PC-9 (cell line): ENCODE measurements at regions not wholly inside any gene's neighbourhood (a gene's known extent, or its start where the extent isn't known, plus 50 kb on each side); places are given as distances from the start of the nearest gene placed in this dataset.

Experiments used
- BruUV-seq: library from RNA; stranded (reverse); fragments of 400-500 nt; replicated peaks from 2 replicates; lab custom pipeline; 2021; lab: Mats Ljungman, UMichigan
- CTCF ChIA-PET: fragments of 300-600 bp; sonication (Branson Sonifier 250); formaldehyde crosslinking; loops from one replicate; lab custom pipeline; 2022; ENCODE audit warnings: antibody characterized with exemption; lab: Charles Lee
- POLR2A ChIA-PET: fragments of 300-600 bp; sonication (Branson Sonifier 250); formaldehyde crosslinking; loops from one replicate; lab custom pipeline; 2022; ENCODE audit warnings: antibody characterized with exemption; ENCODE audit not compliant: unreplicated experiment; lab: Charles Lee
- DNase-seq, 2 experiments: peaks; one replicate each; pipeline versions ENCODE4 v3.0.0 to v3.0.0-alpha.2; 2015 to 2022; ENCODE audit warnings: mixed read lengths in 1 of 2
- H2AFZ ChIP-seq: fragments of 200-600 bp; sonication (generic); 2 replicates; pipeline ENCODE4 v1.8.1; 2017; ENCODE audit warnings: antibody characterized with exemption
- H3F3A ChIP-seq: fragments of 200-600 bp; sonication (generic); 2 replicates; pipeline ENCODE4 v1.8.1; 2017; ENCODE audit warnings: antibody characterized with exemption, mild to moderate bottlenecking, low read depth; ENCODE audit not compliant: insufficient read depth
- H3K27ac ChIP-seq: fragments of 200-600 bp; sonication (generic); 2 replicates; pipeline ENCODE4 v1.6.1; 2016; ENCODE audit warnings: mixed run types
- H3K27me3 ChIP-seq: fragments of 200-600 bp; sonication (generic); 2 replicates; pipeline ENCODE4 v1.6.1; 2016; ENCODE audit warnings: low read depth, mixed run types; ENCODE audit not compliant: insufficient read depth
- H3K36me3 ChIP-seq: fragments of 200-600 bp; sonication (generic); 2 replicates; pipeline ENCODE4 v1.6.1; 2016; ENCODE audit warnings: low read depth, mixed run types
- H3K4me1 ChIP-seq: fragments of 200-600 bp; sonication (generic); replicated peaks from 2 replicates; pipeline ENCODE4 v1.6.1; 2016; ENCODE audit warnings: mixed run types; ENCODE audit not compliant: insufficient read depth
- H3K4me2 ChIP-seq: fragments of 200-600 bp; sonication (generic); 2 replicates; pipeline ENCODE4 v1.6.1; 2017; ENCODE audit warnings: mixed run types
- H3K4me3 ChIP-seq: fragments of 200-600 bp; sonication (generic); 2 replicates; pipeline ENCODE4 v1.6.1; 2016; ENCODE audit warnings: mixed run types
- H3K79me2 ChIP-seq: fragments of 200-600 bp; sonication (generic); 2 replicates; pipeline ENCODE4 v1.6.1; 2017; ENCODE audit warnings: low read depth, mixed run types
- H3K9me2 ChIP-seq: fragments of 200-600 bp; sonication (generic); 2 replicates; pipeline ENCODE4 v1.8.1; 2017; ENCODE audit warnings: mild to moderate bottlenecking; ENCODE audit not compliant: insufficient read depth
- H3K9me3 ChIP-seq: fragments of 200-600 bp; sonication (generic); 2 replicates; pipeline ENCODE4 v1.8.1; 2016; ENCODE audit warnings: low read depth; ENCODE audit not compliant: insufficient read depth
- H4K20me1 ChIP-seq: fragments of 200-600 bp; sonication (generic); 2 replicates; pipeline ENCODE4 v1.8.1; 2017; ENCODE audit not compliant: insufficient read depth
- EZH2 ChIP-seq: fragments of 200-600 bp; sonication (generic); IDR thresholded peaks from 2 replicates; pipeline ENCODE4 v1.8.0; 2017; ENCODE audit warnings: antibody characterized with exemption, low read depth
- intact Hi-C: fragments of 100-400 bp; cut with micrococcal nuclease; formaldehyde crosslinking; loops from one replicate; pipeline ENCODE4 v1.10.0; 2022; ENCODE audit not compliant: unreplicated experiment
- TF ChIP-seq, protein P1 (sequence below): fragments of 200-600 bp; sonication (generic); conservative IDR thresholded peaks from 2 replicates; pipeline ENCODE4 v1.6.1; 2017; ENCODE audit warnings: mixed run types, antibody characterized with exemption, mild to moderate bottlenecking, moderate library complexity

GRCh38 chr21:19340954-19341353 lies 937.4 kb upstream of the TMPRSS15 start:
- no peak for DNase-seq
- Histone ChIP-seq H2AFZ (no peak overlapping the region), H3K9me2 (no peaks in the 10 kb centered on the region), H3K4me1 (no peaks in the 10 kb centered on the region), H3K27me3 (no peaks in the 10 kb centered on the region), H3K36me3 (no peaks in the 10 kb centered on the region), H3F3A (no peaks in the 10 kb centered on the region), H3K79me2 (no peaks in the 10 kb centered on the region), H3K4me2 (no peak overlapping the region), H3K9me3 (no peaks in the 10 kb centered on the region), H3K4me3 (no peak overlapping the region), H4K20me1 (no peaks in the 10 kb centered on the region), H3K27ac (no peak overlapping the region)
- CTCF ChIA-PET = no interaction called here
- intact Hi-C loops = no loop called here
- no TSS peak for BruUV-seq
- POLR2A ChIA-PET = no interaction called here
- no peak for TF ChIP-seq EZH2
- TF ChIP-seq, protein P1, sequence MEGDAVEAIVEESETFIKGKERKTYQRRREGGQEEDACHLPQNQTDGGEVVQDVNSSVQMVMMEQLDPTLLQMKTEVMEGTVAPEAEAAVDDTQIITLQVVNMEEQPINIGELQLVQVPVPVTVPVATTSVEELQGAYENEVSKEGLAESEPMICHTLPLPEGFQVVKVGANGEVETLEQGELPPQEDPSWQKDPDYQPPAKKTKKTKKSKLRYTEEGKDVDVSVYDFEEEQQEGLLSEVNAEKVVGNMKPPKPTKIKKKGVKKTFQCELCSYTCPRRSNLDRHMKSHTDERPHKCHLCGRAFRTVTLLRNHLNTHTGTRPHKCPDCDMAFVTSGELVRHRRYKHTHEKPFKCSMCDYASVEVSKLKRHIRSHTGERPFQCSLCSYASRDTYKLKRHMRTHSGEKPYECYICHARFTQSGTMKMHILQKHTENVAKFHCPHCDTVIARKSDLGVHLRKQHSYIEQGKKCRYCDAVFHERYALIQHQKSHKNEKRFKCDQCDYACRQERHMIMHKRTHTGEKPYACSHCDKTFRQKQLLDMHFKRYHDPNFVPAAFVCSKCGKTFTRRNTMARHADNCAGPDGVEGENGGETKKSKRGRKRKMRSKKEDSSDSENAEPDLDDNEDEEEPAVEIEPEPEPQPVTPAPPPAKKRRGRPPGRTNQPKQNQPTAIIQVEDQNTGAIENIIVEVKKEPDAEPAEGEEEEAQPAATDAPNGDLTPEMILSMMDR = no peak

DNA sequence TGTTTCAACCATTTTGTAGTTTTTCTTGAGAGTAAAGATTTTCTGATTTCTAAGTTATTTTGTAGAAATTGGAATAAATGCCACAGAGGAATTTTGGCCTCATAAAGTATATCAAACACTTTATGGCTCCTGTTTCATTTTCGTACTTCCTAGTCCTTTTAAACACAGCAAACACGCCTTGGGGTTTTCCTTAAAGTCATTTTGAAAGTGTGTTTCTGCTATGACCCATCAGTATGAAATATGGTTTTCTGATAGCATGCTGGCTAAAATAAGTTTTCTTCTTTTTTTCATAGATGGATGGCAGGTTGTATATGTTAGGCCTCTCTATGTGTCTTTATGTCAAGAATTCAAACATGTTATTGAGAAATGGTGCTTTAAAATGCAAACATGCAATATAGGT lies 940.1 kb upstream of the TMPRSS15 start:
- Histone ChIP-seq H3K9me3 (no peaks in the 10 kb centered on the region), H3K79me2 (no peaks in the 10 kb centered on the region), H4K20me1 (no peaks in the 10 kb centered on the region), H3K27me3 (no peaks in the 10 kb centered on the region), H3K36me3 (no peaks in the 10 kb centered on the region), H3K4me1 (no peaks in the 10 kb centered on the region), H3K4me3 (no peak overlapping the region), H3K9me2 (no peaks in the 10 kb centered on the region), H2AFZ (no peak overlapping the region), H3F3A (no peaks in the 10 kb centered on the region), H3K27ac (no peak overlapping the region), H3K4me2 (no peak overlapping the region)
- POLR2A ChIA-PET = no interaction called here
- no TSS peak for BruUV-seq
- DNase-seq = no peak
- TF ChIP-seq, protein P1 = no peak
- TF ChIP-seq EZH2 = no peak
- intact Hi-C loops = no loop called here
- CTCF ChIA-PET = no interaction called here

GRCh38 chr21:19350286-19350685 lies 946.7 kb upstream of the TMPRSS15 start:
- H3K36me3 ChIP-seq = no peaks in the 10 kb centered on the region
- H3K79me2 ChIP-seq = no peaks in the 10 kb centered on the region
- POLR2A ChIA-PET = no interaction called here
- H3K27ac ChIP-seq = no peak overlapping the region
- H3K27me3 ChIP-seq = no peaks in the 10 kb centered on the region
- no peaks in the 10 kb centered on the region for H3F3A ChIP-seq
- H3K9me2 ChIP-seq = no peaks in the 10 kb centered on the region
- no peaks in the 10 kb centered on the region for H3K4me1 ChIP-seq
- H3K9me3 ChIP-seq = no peaks in the 10 kb centered on the region
- TF ChIP-seq, protein P1 = no peak
- TF ChIP-seq EZH2 = no peak
- H3K4me3 ChIP-seq = no peak overlapping the region
- no peaks in the 10 kb centered on the region for H4K20me1 ChIP-seq
- intact Hi-C loops = no loop called here
- CTCF ChIA-PET = no interaction called here
- no peak overlapping the region for H2AFZ ChIP-seq
- H3K4me2 ChIP-seq = no peak overlapping the region
- no TSS peak for BruUV-seq
- no peak for DNase-seq
